ENCODE measurements at regions not wholly inside any gene's neighbourhood (a gene's known extent, or its start where the extent isn't known, plus 50 kb on each side); places are given as distances from the start of the nearest gene placed in this dataset.

DNA sequence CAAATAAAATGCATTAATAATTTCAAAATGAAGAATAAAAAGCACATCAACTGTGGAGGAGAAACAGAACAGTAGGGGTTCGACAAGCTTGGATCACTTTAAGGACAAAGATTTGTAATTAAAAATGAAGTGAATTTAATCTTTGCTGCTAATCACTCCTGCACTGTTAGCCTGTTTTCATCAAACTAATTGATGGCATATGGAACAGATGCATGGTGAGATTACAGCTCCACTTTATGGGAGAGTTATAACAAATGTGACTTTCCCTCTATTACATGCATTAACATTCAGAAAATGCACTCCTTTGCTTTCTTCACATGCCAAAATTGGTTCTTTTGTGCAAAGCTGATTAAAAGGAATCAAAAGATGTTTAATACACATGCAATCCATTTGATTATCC, 207.2 kb upstream of the C21orf91 start:
- H3K36me3 ChIP-seq = no peaks in the 10 kb centered on the region
- H3K27ac ChIP-seq = no peak overlapping the region
- whole genome bisulfite sequencing, 2 donors = 0% methylated on average over 1 of the region's 1 CpG
- no peaks in the 10 kb centered on the region for H3K4me1 ChIP-seq
- no peaks in the 10 kb centered on the region for H3K9me3 ChIP-seq
- intact Hi-C loops (cut with DNase I) = no loop called here
- no peaks in the 10 kb centered on the region for H3K27me3 ChIP-seq
- no peak for DNase-seq
- TF ChIP-seq, protein P1, sequence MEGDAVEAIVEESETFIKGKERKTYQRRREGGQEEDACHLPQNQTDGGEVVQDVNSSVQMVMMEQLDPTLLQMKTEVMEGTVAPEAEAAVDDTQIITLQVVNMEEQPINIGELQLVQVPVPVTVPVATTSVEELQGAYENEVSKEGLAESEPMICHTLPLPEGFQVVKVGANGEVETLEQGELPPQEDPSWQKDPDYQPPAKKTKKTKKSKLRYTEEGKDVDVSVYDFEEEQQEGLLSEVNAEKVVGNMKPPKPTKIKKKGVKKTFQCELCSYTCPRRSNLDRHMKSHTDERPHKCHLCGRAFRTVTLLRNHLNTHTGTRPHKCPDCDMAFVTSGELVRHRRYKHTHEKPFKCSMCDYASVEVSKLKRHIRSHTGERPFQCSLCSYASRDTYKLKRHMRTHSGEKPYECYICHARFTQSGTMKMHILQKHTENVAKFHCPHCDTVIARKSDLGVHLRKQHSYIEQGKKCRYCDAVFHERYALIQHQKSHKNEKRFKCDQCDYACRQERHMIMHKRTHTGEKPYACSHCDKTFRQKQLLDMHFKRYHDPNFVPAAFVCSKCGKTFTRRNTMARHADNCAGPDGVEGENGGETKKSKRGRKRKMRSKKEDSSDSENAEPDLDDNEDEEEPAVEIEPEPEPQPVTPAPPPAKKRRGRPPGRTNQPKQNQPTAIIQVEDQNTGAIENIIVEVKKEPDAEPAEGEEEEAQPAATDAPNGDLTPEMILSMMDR (IDR thresholded peaks at IDR 0.05) = no peak
- no peak for TF ChIP-seq POLR2A (IDR thresholded peaks at IDR 0.05)
- no peak overlapping the region for H3K4me3 ChIP-seq

DNA sequence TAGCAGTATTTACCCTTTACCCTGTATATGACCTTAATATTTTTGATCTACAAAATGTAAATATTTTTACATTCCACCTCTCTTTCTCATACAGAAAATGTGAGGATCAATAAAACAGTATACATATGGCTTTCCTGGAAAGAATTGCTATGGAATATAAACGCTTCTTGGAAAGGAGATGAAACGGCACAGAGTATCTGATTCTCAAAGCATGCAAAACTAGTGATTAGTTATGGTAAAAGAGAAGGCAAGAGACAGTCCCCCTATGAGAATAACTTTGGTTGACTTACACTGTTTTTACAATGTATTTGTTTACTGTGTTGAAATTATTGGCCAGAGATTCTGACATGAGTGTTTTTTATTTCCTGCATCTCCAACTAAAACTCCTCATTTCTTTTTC, 204.6 kb upstream of the C21orf91 start:
- Histone ChIP-seq H3K36me3 (no peaks in the 10 kb centered on the region), H3K4me1 (no peaks in the 10 kb centered on the region), H3K9me3 (no peaks in the 10 kb centered on the region), H3K27ac (no peak overlapping the region), H3K4me3 (no peak overlapping the region), H3K27me3 (no peaks in the 10 kb centered on the region)
- 36 to 74% methylated on average over 2 of the region's 2 CpGs for WGBS, 2 donors
- intact Hi-C loops (cut with DNase I) = no loop called here
- TF ChIP-seq POLR2A (IDR thresholded peaks at IDR 0.05) = no peak
- TF ChIP-seq, protein P1 (IDR thresholded peaks at IDR 0.05) = no peak
- no peak for DNase-seq

DNA sequence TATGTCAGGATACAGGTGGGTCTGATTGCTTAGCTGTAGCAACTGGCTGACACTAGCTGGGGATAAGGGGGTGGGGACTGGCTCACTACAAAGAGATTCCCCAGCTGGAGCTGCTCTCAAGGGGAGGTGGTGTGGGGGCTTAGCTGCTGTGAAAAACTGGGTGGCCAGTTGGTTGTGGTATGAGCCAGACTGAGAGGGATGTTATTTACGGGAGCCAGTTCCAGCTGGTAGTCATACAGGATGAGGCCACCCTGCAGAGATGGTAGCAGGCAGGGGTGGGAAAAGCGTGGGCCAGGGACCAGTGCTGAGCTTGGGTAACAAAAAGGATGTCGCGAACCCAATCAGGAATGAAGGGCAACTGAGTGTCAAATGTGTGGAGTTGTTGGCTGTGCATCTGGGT, 204.0 kb upstream of the C21orf91 start:
- Histone ChIP-seq H3K4me1 (no peaks in the 10 kb centered on the region), H3K36me3 (no peaks in the 10 kb centered on the region), H3K27me3 (no peaks in the 10 kb centered on the region), H3K27ac (no peak overlapping the region), H3K4me3 (no peak overlapping the region), H3K9me3 (no peaks in the 10 kb centered on the region)
- 72 to 81% methylated on average over 4 of the region's 4 CpGs for WGBS, 2 donors
- intact Hi-C loops (cut with DNase I) = no loop called here
- no peak for DNase-seq
- TF ChIP-seq POLR2A (IDR thresholded peaks at IDR 0.05) = no peak
- TF ChIP-seq, protein P1 (IDR thresholded peaks at IDR 0.05) = no peak

DNA sequence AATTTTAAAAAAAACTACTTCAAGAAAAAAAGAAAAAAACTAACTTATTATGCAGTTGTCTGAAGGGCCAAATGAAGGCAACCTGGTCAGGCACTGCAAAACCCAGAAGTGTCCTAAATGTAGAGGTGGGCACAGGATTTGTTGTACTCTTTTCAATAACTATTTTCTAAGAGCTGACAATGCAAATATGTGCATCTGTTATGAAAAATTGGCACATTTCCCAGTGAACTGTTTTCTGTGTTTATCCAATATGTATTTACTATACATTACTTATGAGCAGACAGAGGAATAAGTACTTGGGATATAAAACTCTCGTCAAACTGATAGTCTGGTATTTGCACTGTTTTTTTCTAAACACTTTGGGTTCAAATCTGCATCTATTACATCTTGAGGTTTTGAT, 188.0 kb upstream of the C21orf91 start:
- Histone ChIP-seq H3K27ac (no peak overlapping the region), H3K9me3 (no peaks in the 10 kb centered on the region), H3K27me3 (no peaks in the 10 kb centered on the region), H3K36me3 (no peaks in the 10 kb centered on the region), H3K4me1 (no peaks in the 10 kb centered on the region), H3K4me3 (no peak overlapping the region)
- TF ChIP-seq, protein P1 (IDR thresholded peaks at IDR 0.05) = no peak
- no peak for TF ChIP-seq POLR2A (IDR thresholded peaks at IDR 0.05)
- DNase-seq = no peak
- intact Hi-C loops (cut with DNase I) = no loop called here
- WGBS, 2 donors = 29 to 30% methylated on average over 1 of the region's 1 CpG

DNA sequence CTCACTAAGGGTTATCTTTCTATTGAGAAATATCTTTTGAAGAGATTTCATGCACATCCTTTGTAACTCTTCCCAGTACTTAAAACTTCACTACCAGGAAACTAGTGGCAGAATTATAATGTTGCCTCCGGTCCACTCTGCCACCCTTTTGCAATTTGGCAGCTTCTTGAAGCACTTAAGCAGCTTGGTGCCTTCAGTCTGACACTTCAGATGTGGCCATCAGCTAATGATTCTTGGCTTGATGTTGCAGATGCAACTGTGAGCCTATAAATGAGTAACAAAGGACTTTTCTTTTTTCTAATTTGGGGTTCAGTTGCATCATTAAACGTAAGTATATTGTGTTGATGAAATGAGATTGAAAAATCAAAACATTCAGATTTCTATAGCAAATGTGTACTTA, 187.5 kb upstream of the C21orf91 start:
- no peaks in the 10 kb centered on the region for H3K27me3 ChIP-seq
- H3K4me1 ChIP-seq = no peaks in the 10 kb centered on the region
- WGBS, 2 donors = 14 to 44% methylated on average over 2 of the region's 2 CpGs
- no peak for TF ChIP-seq POLR2A (IDR thresholded peaks at IDR 0.05)
- TF ChIP-seq, protein P1 (IDR thresholded peaks at IDR 0.05) = no peak
- no peaks in the 10 kb centered on the region for H3K9me3 ChIP-seq
- no peak for DNase-seq
- no peak overlapping the region for H3K27ac ChIP-seq
- intact Hi-C loops (cut with DNase I) = no loop called here
- no peaks in the 10 kb centered on the region for H3K36me3 ChIP-seq
- no peak overlapping the region for H3K4me3 ChIP-seq
